ENCODE measurements at regions not wholly inside any gene's neighbourhood (a gene's known extent, or its start where the extent isn't known, plus 50 kb on each side); places are given as distances from the start of the nearest gene placed in this dataset.

DNA sequence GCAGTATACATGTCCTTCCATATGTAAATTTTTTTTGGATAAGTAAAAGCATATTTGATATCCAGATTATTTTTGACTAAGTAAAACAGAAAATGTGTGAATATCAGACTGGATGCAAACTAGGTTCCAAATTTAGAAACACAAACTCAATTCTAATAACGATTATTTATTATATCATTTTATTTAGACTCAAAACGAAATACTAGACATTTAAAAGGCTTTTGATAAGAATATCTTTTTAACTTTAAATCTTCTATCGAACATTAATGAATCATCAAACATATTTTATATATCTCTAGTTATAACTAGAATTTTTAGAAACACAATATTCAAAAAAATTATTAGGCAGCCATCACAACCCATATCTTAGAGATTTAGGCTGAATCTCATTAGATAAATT, 195.2 kb upstream of the KCND2 start:
- H3K18ac ChIP-seq (ENCODE audit: low read depth, low read length): no peak overlapping the region
- no peak for DNase-seq
- H2AK5ac ChIP-seq (ENCODE audit: low read depth, low read length): no peak overlapping the region
- in situ Hi-C loops (cut with MboI; ENCODE audit: low sequenced_read_pairs) (no loop called here), intact Hi-C loops (cut with micrococcal nuclease) (no loop called here), dilution Hi-C loops (cut with HindIII; ENCODE audit: low sequenced_read_pairs, unreplicated experiment) (no loop called here)
- H4K91ac ChIP-seq (ENCODE audit: insufficient read depth, low read depth, low read length): no peak overlapping the region
- no peak overlapping the region for H3K27ac ChIP-seq (ENCODE audit: insufficient read depth, low read length)
- no peak overlapping the region for H3K4me2 ChIP-seq (ENCODE audit: low read depth, low read length)
- H4K20me1 ChIP-seq (ENCODE audit: insufficient read depth, low read length): no peaks in the 10 kb centered on the region
- H2BK5ac ChIP-seq (ENCODE audit: low read depth, low read length, poor library complexity, severe bottlenecking): no peak overlapping the region
- H2AFZ ChIP-seq (replicated peaks; ENCODE audit: low read length, poor library complexity): no peak overlapping the region
- H3K56ac ChIP-seq (ENCODE audit: extremely low read depth, insufficient read depth, low read length): no peak overlapping the region
- no peaks in the 10 kb centered on the region for H3K9me3 ChIP-seq (ENCODE audit: control insufficient read depth, insufficient read depth, low read length)
- H3K4ac ChIP-seq (ENCODE audit: low read depth, low read length): no peak overlapping the region
- no peaks in the 10 kb centered on the region for H3K4me1 ChIP-seq (ENCODE audit: control insufficient read depth, insufficient read depth, low read length)
- no peak overlapping the region for H3K14ac ChIP-seq (replicated peaks; ENCODE audit: low read depth, low read length)
- no TSS peak for BruUV-seq (replicated peaks)
- ATAC-seq (ENCODE audit: low read depth): no peak
- POLR2A ChIA-PET (ENCODE audit: unreplicated experiment): no interaction called here
- H3K9ac ChIP-seq (ENCODE audit: low read depth, low read length): no peak overlapping the region
- no peak overlapping the region for H2BK15ac ChIP-seq (ENCODE audit: low read depth, low read length)
- no peak overlapping the region for H4K8ac ChIP-seq (ENCODE audit: low read depth in 2 of 2, low read length in 2 of 2)
- H2BK20ac ChIP-seq (ENCODE audit: low read depth, low read length): no peak overlapping the region
- no CpG with 5 or more reads among the region's 3 CpGs for WGBS, 2 experiments (ENCODE audit: extremely low coverage in 2 of 2, insufficient read length in 1 of 2)
- no peaks in the 10 kb centered on the region; the same call in 1 of the 2 replicates for H3K27me3 ChIP-seq (ENCODE audit: control insufficient read depth, insufficient read depth, low read length)
- H2BK120ac ChIP-seq (ENCODE audit: low read depth, low read length): no peak overlapping the region
- TF ChIP-seq, protein P1, sequence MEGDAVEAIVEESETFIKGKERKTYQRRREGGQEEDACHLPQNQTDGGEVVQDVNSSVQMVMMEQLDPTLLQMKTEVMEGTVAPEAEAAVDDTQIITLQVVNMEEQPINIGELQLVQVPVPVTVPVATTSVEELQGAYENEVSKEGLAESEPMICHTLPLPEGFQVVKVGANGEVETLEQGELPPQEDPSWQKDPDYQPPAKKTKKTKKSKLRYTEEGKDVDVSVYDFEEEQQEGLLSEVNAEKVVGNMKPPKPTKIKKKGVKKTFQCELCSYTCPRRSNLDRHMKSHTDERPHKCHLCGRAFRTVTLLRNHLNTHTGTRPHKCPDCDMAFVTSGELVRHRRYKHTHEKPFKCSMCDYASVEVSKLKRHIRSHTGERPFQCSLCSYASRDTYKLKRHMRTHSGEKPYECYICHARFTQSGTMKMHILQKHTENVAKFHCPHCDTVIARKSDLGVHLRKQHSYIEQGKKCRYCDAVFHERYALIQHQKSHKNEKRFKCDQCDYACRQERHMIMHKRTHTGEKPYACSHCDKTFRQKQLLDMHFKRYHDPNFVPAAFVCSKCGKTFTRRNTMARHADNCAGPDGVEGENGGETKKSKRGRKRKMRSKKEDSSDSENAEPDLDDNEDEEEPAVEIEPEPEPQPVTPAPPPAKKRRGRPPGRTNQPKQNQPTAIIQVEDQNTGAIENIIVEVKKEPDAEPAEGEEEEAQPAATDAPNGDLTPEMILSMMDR (conservative IDR thresholded peaks at IDR 0.05; ENCODE audit: low read depth, low read length): no peak
- TF ChIP-seq NFE2L2 (IDR thresholded peaks at IDR 0.05; ENCODE audit: low read depth, low read length) (no peak), MXI1 (IDR thresholded peaks at IDR 0.05; ENCODE audit: borderline replicate concordance, low read depth, low read length) (no peak), CEBPB (IDR thresholded peaks at IDR 0.05; ENCODE audit: low read depth, low read length) (no peak)
- CTCF ChIA-PET: no interaction called here
- H3K23ac ChIP-seq (ENCODE audit: low read depth, low read length): no peak overlapping the region
- H3K79me1 ChIP-seq (ENCODE audit: low read depth in 1 of 2, low read length in 2 of 2): no peaks in the 10 kb centered on the region
- no peaks in the 10 kb centered on the region for H3K36me3 ChIP-seq (ENCODE audit: control insufficient read depth, insufficient read depth, low read length)
- no peak overlapping the region for H4K5ac ChIP-seq (ENCODE audit: low read depth, low read length)
- H3K9me1 ChIP-seq (ENCODE audit: insufficient read depth, low read length): no peaks in the 10 kb centered on the region
- H3K4me3 ChIP-seq (ENCODE audit: insufficient read depth, low read depth, low read length): no peak overlapping the region
- H2AK9ac ChIP-seq (replicated peaks; ENCODE audit: low read depth, low read length, poor library complexity): no peak overlapping the region

Measured in IMR-90 (cell line).